Transverse colon (tissue), 3 donors: ENCODE measurements at regions not wholly inside any gene's neighbourhood (a gene's known extent, or its start where the extent isn't known, plus 50 kb on each side); places are given as distances from the start of the nearest gene placed in this dataset.

Experiments used
- CTCF ChIP-seq, 5 experiments: fragments of 200-600 bp in 3 of 5; fragments of 450-650 bp in 2 of 5; sonication (generic) in 3 of 5; IDR thresholded peaks; 1 replicate in 2 of 5; 2 replicates in 3 of 5; pipeline ENCODE4 v1.5.1; 2016 to 2017; ENCODE audit warnings: antibody characterized with exemption in 5 of 5, inconsistent platforms in 3 of 5, mild to moderate bottlenecking in 2 of 5, moderate library complexity in 1 of 5
- POLR2A ChIP-seq: fragments of 450-650 bp; IDR thresholded peaks from one replicate; pipeline ENCODE4 v1.6.1; 2016; ENCODE audit warnings: antibody characterized with exemption, mild to moderate bottlenecking, moderate library complexity

- no peak for TF ChIP-seq CTCF (IDR thresholded peaks at IDR 0.05)
- no peak for TF ChIP-seq POLR2A
Measured at GRCh38 chr17:62865586-62865985, 57.5 kb upstream of the MARCHF10 start.
